ENCODE measurements at regions not wholly inside any gene's neighbourhood (a gene's known extent, or its start where the extent isn't known, plus 50 kb on each side); places are given as distances from the start of the nearest gene placed in this dataset.

- TF ChIP-seq CTCF (IDR thresholded peaks at IDR 0.05) (no peak), POLR2A (IDR thresholded peaks at IDR 0.05) (no peak), POLR2AphosphoS5 (IDR thresholded peaks at IDR 0.05) (no peak), EP300 (IDR thresholded peaks at IDR 0.05) (no peak)
- Histone ChIP-seq H3K4me3 (no peak overlapping the region), H3K4me1 (peaks cover 81% of the 10 kb centered on the region), H3K27me3 (no peaks in the 10 kb centered on the region), H3K9me3 (no peaks in the 10 kb centered on the region), H3K36me3 (no peaks in the 10 kb centered on the region), H3K27ac (peak overlapping the region; percentile 49)
- 69% methylated on average over 18 of the region's 37 CpGs for WGBS
- DNase-seq (ENCODE audit: low spot score in 2 of 2): no peak
Measured at GRCh38 chr16:85309656-85310587, 197.7 kb upstream of the CIBAR2 start.

GRCh38 chr16:85310868-85311585 lies 198.8 kb upstream of the CIBAR2 start:
- Histone ChIP-seq H3K4me3 (no peak overlapping the region), H3K36me3 (no peaks in the 10 kb centered on the region), H3K9me3 (no peaks in the 10 kb centered on the region), H3K27ac (no peak overlapping the region), H3K27me3 (no peaks in the 10 kb centered on the region), H3K4me1 (peaks cover 80% of the 10 kb centered on the region)
- TF ChIP-seq POLR2A (IDR thresholded peaks at IDR 0.05) (no peak), CTCF (IDR thresholded peaks at IDR 0.05) (no peak), POLR2AphosphoS5 (IDR thresholded peaks at IDR 0.05) (no peak), EP300 (IDR thresholded peaks at IDR 0.05) (no peak)
- 54% methylated on average over 7 of the region's 27 CpGs for WGBS
- DNase-seq (ENCODE audit: low spot score in 2 of 2): no peak

- WGBS: 90% methylated on average over 13 of the region's 14 CpGs
- no peak for TF ChIP-seq EP300 (IDR thresholded peaks at IDR 0.05)
- no peak for TF ChIP-seq POLR2AphosphoS5 (IDR thresholded peaks at IDR 0.05)
- TF ChIP-seq POLR2A (IDR thresholded peaks at IDR 0.05): no peak
- no peak for TF ChIP-seq CTCF (IDR thresholded peaks at IDR 0.05)
- Histone ChIP-seq H3K27ac (no peak overlapping the region), H3K27me3 (no peaks in the 10 kb centered on the region), H3K9me3 (no peaks in the 10 kb centered on the region), H3K4me1 (peaks cover 72% of the 10 kb centered on the region), H3K36me3 (no peaks in the 10 kb centered on the region), H3K4me3 (no peak overlapping the region)
- no peak for DNase-seq (ENCODE audit: low spot score in 2 of 2)
Measured at GRCh38 chr16:85311741-85312140, 199.5 kb upstream of the CIBAR2 start.

GRCh38 chr16:85312174-85312573 lies 199.9 kb upstream of the CIBAR2 start:
- WGBS: 87% methylated on average over 11 of the region's 11 CpGs
- Histone ChIP-seq H3K4me3 (no peak overlapping the region), H3K4me1 (peaks cover 68% of the 10 kb centered on the region), H3K9me3 (no peaks in the 10 kb centered on the region), H3K27me3 (no peaks in the 10 kb centered on the region), H3K27ac (no peak overlapping the region), H3K36me3 (no peaks in the 10 kb centered on the region)
- no peak for DNase-seq (ENCODE audit: low spot score in 2 of 2)
- TF ChIP-seq POLR2AphosphoS5 (IDR thresholded peaks at IDR 0.05): no peak
- no peak for TF ChIP-seq POLR2A (IDR thresholded peaks at IDR 0.05)
- TF ChIP-seq EP300 (IDR thresholded peaks at IDR 0.05): no peak
- TF ChIP-seq CTCF (IDR thresholded peaks at IDR 0.05): no peak
